ENCODE measurements at regions not wholly inside any gene's neighbourhood (a gene's known extent, or its start where the extent isn't known, plus 50 kb on each side); places are given as distances from the start of the nearest gene placed in this dataset.

DNA sequence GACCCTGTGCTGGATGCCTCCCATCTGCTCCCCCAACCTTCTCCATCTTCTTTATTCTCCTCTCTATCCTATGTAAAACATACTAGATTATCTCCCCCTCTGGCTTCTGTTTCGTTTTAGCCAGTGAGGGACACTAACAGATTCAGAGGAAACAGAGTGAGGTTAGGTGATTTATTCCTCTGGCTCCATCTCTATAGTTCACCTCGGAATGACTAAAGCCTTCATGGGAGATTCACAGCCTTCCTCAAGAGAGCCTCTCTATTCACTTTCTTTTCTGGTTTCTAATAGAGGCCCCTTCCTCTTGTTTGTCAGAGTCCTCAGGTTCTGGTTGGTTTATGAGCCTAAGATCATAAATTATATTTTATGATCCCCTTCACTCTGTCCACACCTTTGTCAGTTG lies 633.1 kb upstream of the TYRP1 start:
- TF ChIP-seq ZNF274 (IDR thresholded peaks at IDR 0.05; ENCODE audit: low read depth, low read length) (no peak), SUZ12 (IDR thresholded peaks at IDR 0.05; ENCODE audit: extremely low read depth, insufficient read depth, insufficient read length) (no peak), YY1 (IDR thresholded peaks at IDR 0.05; ENCODE audit: insufficient read depth, insufficient read length) (no peak)
